HG03442 (cell line): ENCODE measurements at regions not wholly inside any gene's neighbourhood (a gene's known extent, or its start where the extent isn't known, plus 50 kb on each side); places are given as distances from the start of the nearest gene placed in this dataset.
"Not testable (repeated sequence)": the region's sequence is repeated elsewhere in the genome, so short reads cannot be mapped to it uniquely, and the experiment has no call there.

Source experiments
- ATAC-seq: cut with Tn5 transposase; IDR thresholded peaks from one replicate; pipeline ENCODE4 v1.9.1; 2021; ENCODE audit warnings: mild to moderate bottlenecking, moderate library complexity; ENCODE audit not compliant: unreplicated experiment

DNA sequence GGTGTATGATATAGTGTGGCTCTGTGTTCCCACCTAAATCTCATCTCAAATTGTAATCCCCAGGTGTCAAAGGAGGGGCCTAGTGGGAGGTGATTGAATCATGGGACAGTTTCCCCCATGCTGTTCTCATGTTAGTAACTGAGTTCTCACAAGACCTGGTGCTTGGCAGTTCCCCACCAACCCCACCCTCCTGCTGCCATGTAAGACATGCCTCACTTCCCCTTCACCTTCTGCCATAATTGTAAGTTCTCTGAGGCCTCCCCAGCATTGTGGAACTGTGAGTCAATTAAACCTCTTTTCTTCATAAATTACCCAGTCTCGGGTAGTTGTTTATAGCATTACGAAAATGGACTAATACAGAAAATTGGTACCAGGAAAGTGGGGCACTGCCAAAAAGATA, 1705.3 kb downstream of the NCAM2 start:
- no peak for ATAC-seq

DNA sequence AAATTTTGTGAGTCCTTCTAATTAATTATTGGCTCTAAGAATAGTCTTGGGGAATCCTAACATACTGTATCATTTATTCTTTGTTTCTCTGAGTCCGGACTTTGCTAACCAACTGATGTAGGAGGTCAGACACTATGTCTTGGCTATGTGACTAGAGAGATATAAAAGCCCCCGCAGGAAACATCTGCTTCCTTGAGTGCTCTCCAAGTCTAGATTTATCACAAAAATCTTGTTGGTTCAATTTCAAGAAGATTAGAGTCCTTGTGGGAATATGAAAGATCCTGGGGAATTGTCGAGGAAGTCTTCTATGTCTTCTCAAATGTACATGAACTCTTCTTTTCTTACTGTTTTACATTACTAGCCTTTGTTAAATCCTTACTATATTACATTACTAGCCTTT, 1712.5 kb downstream of the NCAM2 start:
- no peak for ATAC-seq

DNA sequence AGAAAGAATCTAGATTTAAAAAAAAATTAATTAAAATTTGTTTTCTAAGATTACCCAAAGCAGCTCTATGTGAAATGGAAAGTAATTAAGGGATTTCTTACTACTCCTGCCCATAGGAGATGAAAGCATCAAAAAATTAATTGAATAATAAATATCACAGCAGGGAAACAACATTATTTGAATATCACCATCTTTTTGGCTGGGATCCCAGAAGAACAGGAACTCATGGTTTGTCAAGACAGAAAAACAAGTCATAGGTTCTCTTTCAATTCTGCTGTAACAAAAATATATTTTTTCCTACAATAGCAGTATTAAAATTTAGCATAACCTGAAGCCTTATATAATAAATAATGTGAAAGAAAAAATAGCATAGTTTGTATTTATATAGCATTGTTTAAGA, 1713.4 kb downstream of the NCAM2 start:
- no peak for ATAC-seq

DNA sequence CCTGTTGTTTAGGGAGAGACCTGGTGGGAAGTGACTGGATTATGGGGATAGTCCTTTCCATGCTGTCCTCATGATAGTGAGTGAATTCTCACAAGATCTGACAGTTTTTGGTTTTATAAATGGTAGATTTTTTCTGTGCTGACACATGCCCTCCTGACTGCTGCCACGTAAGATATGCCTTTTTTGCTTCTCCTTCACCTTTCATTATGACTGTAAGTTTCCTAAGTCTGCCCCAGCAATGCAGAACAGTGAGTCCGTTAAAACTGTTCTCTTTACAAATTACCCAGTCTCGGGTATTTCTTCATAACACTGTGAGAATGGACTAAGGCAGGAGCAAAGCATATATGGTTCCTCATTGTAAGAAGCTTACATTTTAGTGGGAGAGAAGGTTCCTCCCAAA, 1727.2 kb downstream of the NCAM2 start:
- ATAC-seq, result no peak

DNA sequence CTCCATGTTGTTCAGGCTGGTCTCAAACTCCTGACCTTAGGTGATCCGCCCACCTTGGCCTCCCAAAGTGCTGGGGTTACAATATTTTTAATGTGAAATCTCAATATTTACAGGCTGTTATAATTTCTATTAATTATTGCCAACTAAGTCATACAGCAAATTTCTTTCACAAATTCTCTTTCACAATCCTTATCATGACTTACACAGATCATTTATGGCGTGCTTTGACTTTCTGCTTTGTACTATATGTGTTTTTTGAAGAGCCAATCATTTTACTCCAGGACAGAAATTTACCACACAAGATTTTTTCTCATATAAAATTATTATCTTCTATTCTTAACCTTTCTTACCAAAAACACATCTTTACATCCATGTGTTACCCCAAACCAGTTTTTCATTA, 1729.9 kb downstream of the NCAM2 start:
- no peak for ATAC-seq

DNA sequence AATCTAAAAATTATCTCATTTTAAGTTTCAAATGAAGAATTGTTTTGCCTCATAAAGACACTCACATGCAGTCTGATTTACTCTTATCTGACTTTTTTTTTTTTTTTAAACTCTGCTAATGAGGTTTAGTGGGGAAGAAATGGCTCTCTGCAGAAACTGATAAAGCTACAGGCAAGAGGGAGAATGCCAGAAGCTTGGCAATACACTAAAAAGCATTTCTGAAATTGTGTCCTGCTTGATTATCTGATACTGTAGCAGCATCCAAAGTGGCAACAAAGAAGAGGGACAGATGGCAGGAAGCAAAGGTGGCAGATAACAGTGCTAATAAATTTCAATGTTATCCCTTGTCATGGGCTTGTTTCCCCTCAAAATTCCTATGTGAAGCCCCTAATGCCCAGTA, 1744.9 kb downstream of the NCAM2 start:
- ATAC-seq, result no peak

DNA sequence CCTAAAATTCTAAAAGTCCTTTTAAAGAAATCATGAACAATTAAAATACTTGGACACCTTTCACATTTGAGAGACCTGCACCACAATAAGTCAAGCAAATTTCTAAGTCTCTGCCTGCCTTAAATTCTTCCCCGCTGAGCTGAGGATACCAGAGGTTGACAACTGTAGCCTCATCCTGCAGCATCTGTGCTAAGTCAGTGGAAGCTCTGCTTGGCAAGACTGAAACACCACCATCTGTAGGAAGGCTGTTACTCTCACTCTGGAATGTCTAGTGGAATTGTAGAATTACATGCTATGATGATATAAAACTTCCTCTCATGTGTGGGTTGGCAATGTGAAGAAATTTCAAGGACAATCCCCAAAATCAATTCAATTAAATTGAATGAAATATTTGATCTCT, 1756.5 kb downstream of the NCAM2 start:
- ATAC-seq, result no peak

DNA sequence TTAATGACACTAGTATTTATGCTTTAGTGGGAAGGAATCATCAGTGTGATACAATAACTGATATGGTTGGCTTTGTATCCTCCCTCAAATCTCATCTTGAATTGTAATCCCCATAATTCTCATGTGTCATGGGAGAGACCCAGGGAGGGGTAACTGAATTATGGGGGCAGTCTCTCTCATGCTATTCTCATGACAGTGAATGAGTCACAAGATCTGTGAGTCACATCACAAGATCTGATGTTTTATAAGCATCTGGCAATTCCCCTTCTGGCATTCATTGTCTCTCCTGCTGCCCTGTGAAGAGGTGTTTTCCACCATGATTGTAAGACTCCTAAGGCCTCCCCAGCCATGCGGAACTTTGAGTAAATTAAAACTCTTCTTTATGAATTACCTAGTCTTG, 1760.3 kb downstream of the NCAM2 start:
- no peak for ATAC-seq

DNA sequence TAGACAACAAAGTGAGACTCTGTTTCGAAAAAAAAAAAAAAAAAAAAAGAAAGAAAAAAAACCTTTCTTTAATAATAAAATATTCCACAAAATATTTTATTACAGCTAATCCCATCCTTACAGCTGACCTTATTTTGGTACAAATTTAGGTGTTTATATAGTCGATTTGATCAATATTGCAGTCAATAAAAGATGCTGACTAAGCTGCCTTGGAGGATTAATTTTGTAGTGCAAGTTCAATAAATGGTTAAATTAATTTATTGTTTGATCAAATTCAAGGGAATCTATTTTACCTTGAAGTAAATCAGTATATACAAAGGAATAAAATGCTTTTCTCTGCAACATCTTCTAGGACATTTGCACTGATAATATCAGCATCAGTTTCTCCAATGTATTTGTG, 1764.3 kb downstream of the NCAM2 start:
- no peak for ATAC-seq

DNA sequence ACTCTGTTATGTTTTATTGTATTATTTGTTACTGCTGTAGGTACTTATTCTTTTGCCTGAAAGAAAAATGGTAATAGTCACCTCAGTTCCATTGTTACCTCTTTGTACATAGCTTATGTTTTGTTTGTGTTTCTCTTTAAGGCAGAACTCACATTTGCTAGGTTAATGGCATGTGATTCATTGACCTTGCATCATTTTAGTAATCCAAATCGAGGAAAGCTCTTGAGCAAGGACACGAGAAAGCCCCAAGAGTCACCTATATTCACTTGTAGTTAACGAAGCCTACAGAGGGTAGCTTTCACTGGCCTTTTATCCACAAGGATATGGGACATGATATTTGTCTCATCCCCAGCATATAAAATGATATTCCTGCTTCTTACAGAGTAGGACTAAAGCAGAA, 1765.2 kb downstream of the NCAM2 start:
- ATAC-seq, result no peak

DNA sequence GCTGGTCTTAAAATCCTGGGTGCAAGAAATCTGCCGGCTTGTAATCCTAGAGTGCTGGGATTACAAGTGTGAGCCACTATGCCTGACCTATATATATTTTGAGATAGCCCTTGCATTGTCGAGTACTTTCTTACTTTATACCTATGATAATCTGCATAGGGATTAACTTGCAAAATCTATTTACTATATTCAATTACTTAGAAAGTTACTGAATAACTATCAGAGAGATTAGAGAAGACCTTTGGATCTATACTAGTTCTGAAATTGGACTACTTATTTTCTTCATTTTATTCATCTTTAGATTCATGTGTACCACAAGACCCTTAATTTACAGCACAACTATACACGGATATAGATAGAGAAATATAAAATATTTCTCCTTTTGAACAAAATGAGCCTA, 1766.0 kb downstream of the NCAM2 start:
- ATAC-seq, result no peak

DNA sequence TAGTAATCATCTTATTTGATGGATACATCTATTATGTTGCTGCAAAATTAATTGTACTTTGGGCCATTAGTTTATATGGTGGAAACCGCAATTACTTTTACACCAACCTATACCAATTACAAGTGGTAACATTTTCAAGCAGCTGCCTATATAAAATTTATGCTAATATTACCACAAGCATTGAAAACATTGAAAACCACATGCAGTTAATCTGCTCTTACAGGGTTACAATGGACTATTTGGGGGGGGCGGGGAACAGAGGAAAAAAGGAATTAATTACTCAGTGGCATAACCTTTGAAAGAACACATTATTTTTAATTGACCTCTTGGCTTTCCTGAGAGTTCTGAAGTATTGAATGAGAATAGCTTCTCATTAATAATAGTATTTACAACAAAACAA, 1793.2 kb downstream of the NCAM2 start:
- ATAC-seq, result no peak

DNA sequence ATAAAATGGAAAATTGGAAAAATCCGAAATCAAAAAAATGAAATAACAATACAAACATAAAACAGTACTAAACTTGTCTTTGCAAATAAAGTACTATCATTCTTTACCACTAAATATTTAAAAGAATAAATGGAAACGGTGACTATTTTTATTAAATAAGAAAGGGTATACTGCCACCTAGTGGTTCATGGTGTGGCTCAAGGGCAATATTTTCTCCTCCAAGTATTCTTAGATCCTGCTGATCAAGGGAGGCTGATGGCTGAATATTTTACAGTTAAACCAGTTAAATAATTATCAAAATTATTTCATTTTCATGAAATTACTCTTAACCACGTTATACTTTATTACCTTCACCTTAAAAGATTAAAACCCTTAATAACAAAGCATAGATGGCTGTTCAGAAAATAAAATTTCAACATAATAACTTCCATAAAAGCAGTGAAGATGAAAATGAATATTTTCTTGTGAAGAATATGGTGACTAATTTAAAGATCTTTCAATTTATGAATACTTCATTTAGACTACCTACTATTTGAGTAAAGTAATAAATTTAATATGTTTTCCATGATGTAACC, 1793.9 kb downstream of the NCAM2 start:
- ATAC-seq, result peak; percentile 65

DNA sequence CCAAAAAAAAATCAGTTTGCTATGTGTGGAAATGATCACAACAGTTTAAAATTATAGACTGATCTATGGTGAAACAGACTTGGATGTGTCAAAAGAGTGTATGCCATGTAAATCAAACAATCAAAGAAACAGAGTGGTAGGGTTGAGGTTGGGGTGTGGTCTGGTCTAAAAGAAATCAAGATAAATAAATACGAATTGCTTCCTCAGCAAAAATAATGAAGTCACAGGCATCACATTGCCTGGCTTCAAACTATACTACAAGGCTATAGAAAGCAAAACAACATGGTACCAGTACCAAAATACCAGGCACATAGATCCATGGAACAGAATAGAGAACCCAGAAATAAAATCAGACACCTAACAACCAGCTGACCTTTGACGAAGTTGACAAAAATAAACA, 1796.9 kb downstream of the NCAM2 start:
- ATAC-seq, result no peak

DNA sequence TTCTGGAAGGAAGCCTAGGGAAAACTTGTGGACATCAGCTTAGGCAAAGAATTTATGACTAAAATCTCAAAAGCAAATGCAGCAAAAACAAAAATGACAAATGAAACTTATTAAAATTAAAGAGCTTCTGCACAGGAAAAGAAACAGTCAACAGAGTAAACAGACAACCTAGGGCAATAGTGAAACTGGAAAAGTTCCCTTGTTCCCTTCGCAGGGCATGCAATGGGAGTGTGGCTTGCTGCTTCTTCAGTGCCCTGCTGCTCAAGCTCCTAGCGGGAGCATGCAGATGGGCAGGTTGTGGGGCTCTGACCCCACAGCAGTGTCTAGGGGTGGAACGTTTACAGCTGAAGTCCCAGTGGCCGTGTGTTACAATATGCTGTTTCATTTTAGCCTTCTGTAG, 1797.4 kb downstream of the NCAM2 start:
- no peak for ATAC-seq

DNA sequence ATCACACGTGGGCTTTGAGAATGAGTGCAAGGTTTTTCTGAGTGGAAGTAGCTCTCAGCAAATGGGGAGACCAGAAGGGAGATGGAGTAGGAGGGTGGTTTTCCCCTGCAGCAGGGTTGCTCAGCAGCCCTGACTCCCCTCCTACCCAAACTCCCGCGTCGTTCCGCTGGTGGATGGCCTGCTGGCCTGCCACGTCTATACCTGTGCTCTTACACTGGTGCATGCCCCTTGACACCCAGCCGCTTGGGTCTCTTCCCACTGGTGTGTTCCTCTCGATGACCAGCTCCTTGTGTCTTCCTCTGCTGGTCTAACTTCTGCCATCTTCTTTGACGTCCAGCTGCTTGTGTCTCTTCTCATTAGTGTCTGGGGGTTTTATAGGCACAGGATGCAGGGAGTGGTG, 1797.9 kb downstream of the NCAM2 start:
- ATAC-seq, result no peak

DNA sequence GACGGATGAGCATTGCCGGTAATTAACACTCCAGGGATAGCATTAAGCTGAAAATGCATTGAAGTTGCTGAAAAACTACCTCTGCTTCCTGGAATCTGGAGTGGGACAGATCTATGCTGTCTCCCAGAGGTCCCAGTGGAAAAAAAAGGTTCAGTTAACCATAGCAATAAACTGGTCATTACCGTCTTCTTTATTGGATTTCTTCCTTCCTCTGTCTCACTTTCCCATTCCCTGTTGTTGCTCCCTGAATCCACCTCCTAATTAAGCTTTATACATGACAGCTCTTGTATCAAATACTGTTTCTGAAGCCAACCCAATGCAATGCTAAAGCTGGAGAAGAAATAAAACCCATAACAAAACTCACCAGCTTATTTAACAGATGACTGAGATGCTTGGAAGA, 1805.9 kb downstream of the NCAM2 start:
- ATAC-seq, result no peak

DNA sequence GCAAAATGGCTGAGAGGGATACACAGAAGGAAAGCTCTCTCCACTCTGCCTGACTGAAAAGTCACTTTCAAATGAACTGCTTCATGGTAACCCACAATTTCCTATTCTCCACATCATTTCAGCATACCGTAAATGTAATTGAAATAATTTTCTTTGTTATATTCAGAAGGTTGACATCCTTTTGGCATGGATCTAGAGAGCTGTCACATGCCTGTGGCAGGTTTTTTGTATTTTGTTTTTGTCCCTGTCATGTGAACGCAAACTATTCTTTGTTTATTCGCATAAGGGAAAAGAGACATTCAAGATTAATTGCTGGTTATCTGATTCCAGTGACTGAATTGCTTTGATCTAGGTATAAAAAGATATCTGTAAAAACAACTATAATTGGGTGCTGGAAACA, 1808.1 kb downstream of the NCAM2 start:
- no peak for ATAC-seq

DNA sequence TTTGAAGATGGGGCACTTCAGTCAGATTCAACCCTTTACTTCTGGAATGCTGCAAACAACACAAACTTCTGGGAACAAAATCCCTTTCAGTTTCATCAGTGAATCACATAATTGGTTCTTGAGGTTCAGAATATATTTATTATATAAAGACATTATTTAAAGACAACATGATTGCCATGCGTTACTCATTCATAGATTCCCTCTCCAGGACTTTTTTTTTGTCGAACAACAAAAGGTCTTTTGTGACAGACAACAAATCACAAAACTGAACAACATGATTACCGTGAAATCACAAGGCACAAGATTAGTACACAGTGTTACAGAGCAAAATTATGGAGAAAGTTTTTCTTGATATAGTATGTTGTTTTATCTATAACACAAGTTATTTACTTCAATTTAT, 1815.0 kb downstream of the NCAM2 start:
- ATAC-seq, result no peak

DNA sequence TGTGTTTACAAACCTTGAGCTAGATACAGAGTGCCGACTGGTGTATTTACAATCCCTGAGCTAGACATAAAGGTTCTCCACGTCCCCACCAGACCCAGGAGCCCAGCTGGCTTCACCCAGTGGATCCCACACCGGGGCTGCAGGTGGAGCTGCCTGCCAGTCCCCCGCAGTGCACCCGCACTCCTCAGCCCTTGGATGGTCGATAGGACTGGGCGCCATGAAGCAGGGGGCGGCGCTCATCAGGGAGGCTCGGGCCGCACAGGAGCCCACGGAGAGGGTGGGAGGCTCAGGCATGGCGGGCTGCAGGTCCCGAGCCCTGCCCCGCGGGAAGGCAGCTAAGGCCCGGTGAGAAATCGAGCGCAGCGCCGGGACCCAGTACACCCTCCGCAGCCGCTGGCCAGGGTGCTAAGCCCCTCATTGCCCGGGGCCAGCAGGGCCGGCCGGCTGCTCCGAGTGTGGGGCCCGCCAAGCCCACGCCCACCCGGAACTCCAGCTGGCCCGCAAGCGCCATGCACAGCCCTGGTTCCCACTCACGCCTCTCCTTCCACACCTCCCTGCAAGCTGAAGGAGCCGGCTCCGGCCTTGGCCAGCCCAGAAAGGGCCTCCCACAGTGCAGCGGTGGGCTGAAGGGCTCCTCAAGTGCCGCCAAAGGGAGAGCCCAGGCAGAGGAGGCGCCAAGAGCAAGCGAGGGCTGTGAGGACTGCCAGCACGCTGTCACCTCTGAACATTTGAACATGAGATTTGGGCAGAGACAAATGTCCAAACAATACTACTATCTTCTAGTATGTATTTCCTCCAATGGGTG, 1820.7 kb downstream of the NCAM2 start:
- not testable (repeated sequence) for ATAC-seq

DNA sequence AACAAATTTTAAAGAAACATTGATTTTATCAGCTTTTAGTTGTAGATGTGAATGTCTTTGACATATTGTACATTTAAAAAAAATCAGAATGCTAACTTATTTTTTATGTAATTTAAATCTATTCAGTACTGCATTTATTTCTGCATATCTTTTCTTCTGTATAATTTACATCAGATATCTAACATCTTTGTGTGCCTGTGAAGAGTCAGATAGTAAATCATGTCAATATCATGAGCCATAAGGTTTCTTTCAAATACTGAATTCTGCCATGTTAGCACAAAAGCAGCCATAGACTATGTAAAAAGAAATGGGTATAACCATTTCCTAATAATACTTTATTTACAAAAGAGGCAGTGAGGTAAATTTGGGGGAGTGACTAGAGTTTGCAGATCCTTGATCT, 1829.2 kb downstream of the NCAM2 start:
- ATAC-seq, result no peak

DNA sequence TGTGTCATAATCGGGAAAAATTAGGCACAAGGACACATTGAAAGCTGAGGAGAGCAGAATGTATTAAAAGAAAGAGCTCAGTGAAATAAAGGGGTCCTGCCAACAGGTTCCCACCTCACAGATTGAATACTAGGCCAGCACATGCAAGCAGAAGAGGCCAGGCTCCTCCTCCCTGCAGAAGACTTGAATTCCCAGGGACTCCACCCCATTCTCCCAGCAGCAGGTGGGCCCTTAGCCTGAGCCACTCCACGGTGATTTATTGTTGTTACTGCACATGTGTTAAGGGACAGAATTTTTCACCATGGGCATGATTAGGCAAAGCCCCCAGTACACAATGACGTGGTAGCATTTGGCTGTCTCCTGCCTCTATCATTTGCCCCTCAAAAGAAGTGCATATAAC, 1844.7 kb downstream of the NCAM2 start:
- no peak for ATAC-seq

DNA sequence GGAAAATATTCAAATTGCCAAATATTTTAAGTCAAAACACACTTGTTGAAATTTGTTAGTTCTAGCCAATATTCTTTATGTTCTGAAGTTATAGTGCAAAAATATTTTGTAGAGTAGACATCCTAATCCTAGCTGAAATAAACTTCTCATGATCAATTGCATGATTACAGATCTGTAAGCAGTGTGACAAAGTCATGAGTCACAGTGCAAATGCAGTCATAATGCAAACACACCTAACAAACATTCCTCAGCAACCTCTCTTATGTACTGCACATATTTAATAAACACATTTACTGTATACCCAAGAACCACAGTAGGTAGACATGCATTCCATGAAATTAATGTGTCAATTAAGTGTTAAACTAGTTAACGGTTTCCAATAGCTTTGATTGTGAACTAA, 1857.4 kb downstream of the NCAM2 start:
- no peak for ATAC-seq
